Adipocyte (in vitro differentiated cells): ENCODE measurements at regions not wholly inside any gene's neighbourhood (a gene's known extent, or its start where the extent isn't known, plus 50 kb on each side); places are given as distances from the start of the nearest gene placed in this dataset.

ENCODE experiments used
- DNase-seq: peaks from one replicate; pipeline ENCODE4 v3.0.0-alpha.2; 2015; ENCODE audit warnings: low read depth
- H3K27me3 ChIP-seq: replicated peaks from 2 replicates; pipeline ENCODE4 v1.7.0; 2013; ENCODE audit warnings: mild to moderate bottlenecking, low read length, moderate library complexity; ENCODE audit not compliant: control insufficient read depth, insufficient read depth
- H3K36me3 ChIP-seq: 2 replicates; pipeline ENCODE4 v1.7.0; 2013; ENCODE audit warnings: low read length, mild to moderate bottlenecking, moderate library complexity; ENCODE audit not compliant: control insufficient read depth, insufficient read depth, severe bottlenecking
- H3K4me1 ChIP-seq: 2 replicates; pipeline ENCODE4 v1.7.0; 2013; ENCODE audit warnings: mild to moderate bottlenecking, low read length, moderate library complexity; ENCODE audit not compliant: control insufficient read depth, insufficient read depth
- H3K4me3 ChIP-seq: 2 replicates; pipeline ENCODE4 v1.7.0; 2013; ENCODE audit warnings: mild to moderate bottlenecking, low read length, moderate library complexity
- H3K9ac ChIP-seq: 2 replicates; pipeline ENCODE4 v1.7.0; 2013; ENCODE audit warnings: mild to moderate bottlenecking, low read length, moderate library complexity
- H3K9me3 ChIP-seq: 2 replicates; pipeline ENCODE4 v1.7.0; 2013; ENCODE audit warnings: mild to moderate bottlenecking, low read length, moderate library complexity; ENCODE audit not compliant: control insufficient read depth

DNA sequence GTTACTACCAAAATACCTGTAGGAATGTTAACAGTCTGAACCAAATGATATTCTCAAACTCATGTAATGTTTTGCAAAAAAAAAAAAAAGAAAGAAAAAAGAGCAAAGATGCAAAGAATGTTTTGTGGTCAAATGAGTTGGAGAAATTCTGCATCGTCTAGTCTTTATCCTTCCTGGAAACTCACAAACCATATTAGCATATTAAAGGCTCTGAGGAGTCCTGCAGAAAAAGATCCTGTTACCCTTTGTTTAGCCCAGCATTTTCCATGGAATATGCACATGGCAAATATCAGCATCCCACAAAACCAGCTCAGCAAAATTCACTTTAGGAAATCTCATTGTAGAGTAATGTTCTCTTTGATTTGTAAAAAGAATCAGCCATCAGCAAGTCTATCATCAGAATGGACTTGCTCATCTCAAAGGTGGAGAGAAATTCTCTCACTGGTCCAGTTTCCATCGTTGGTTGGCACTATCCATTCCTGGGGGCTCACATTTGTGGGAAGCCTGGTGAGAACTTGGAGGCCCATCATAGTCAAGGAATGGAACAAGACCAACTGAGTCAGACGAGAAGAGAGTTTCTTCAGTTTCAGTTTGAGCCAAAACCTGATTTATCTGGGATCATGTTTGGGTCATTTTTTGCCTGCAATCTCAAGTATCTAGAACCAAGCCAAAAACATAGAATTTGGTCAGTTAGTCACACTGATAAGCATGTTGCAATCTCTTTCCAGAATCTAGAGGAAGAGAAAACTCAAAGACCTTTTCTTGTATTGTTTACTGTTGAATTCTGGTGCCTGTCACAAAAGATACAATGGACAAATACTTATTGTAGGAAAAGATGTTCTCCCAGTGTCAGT lies 129.8 kb downstream of the TBX5 start:
- no peaks in the 10 kb centered on the region for H3K36me3 ChIP-seq
- peaks cover 30% of the 10 kb centered on the region for H3K4me1 ChIP-seq
- peaks cover 11% of the 10 kb centered on the region for H3K27me3 ChIP-seq
- DNase-seq: peak; percentile 1
- peak overlapping the region; percentile 12 for H3K4me3 ChIP-seq
- H3K9me3 ChIP-seq: no peaks in the 10 kb centered on the region
- H3K9ac ChIP-seq: no peak overlapping the region

GRCh38 chr12:114275086-114275485 lies 130.9 kb downstream of the TBX5 start:
- no peaks in the 10 kb centered on the region for H3K9me3 ChIP-seq
- H3K27me3 ChIP-seq: peaks cover 11% of the 10 kb centered on the region
- H3K9ac ChIP-seq: no peak overlapping the region
- H3K36me3 ChIP-seq: no peaks in the 10 kb centered on the region
- H3K4me3 ChIP-seq: no peak overlapping the region
- H3K4me1 ChIP-seq: peaks cover 25% of the 10 kb centered on the region
- no peak for DNase-seq

GRCh38 chr12:114274131-114274530 lies 131.8 kb downstream of the TBX5 start:
- Histone ChIP-seq H3K9me3 (no peaks in the 10 kb centered on the region), H3K4me3 (no peak overlapping the region), H3K9ac (no peak overlapping the region), H3K36me3 (no peaks in the 10 kb centered on the region), H3K4me1 (peaks cover 25% of the 10 kb centered on the region), H3K27me3 (peaks cover 11% of the 10 kb centered on the region)
- DNase-seq: no peak

GRCh38 chr12:114272605-114273004 lies 133.3 kb downstream of the TBX5 start:
- H3K9ac ChIP-seq: no peak overlapping the region
- no peaks in the 10 kb centered on the region for H3K9me3 ChIP-seq
- peaks cover 15% of the 10 kb centered on the region for H3K27me3 ChIP-seq
- DNase-seq: no peak
- no peak overlapping the region for H3K4me3 ChIP-seq
- peaks cover 25% of the 10 kb centered on the region for H3K4me1 ChIP-seq
- no peaks in the 10 kb centered on the region for H3K36me3 ChIP-seq

GRCh38 chr12:114272071-114272470 lies 133.9 kb downstream of the TBX5 start:
- DNase-seq: no peak
- Histone ChIP-seq H3K27me3 (peaks cover 20% of the 10 kb centered on the region), H3K4me1 (peaks cover 24% of the 10 kb centered on the region), H3K36me3 (no peaks in the 10 kb centered on the region), H3K9ac (no peak overlapping the region), H3K4me3 (no peak overlapping the region), H3K9me3 (no peaks in the 10 kb centered on the region)

GRCh38 chr12:114269153-114269552 lies 136.8 kb downstream of the TBX5 start:
- Histone ChIP-seq H3K36me3 (no peaks in the 10 kb centered on the region), H3K4me1 (no peaks in the 10 kb centered on the region), H3K9me3 (no peaks in the 10 kb centered on the region), H3K4me3 (no peak overlapping the region), H3K9ac (no peak overlapping the region), H3K27me3 (peaks cover 28% of the 10 kb centered on the region)
- no peak for DNase-seq

- H3K9ac ChIP-seq: no peak overlapping the region
- H3K4me1 ChIP-seq: peaks cover 11% of the 10 kb centered on the region
- no peak for DNase-seq
- no peaks in the 10 kb centered on the region for H3K36me3 ChIP-seq
- no peak overlapping the region for H3K4me3 ChIP-seq
- H3K9me3 ChIP-seq: no peaks in the 10 kb centered on the region
- peaks cover 21% of the 10 kb centered on the region for H3K27me3 ChIP-seq
Measured at GRCh38 chr12:114266536-114266935, 139.4 kb downstream of the TBX5 start.

DNA sequence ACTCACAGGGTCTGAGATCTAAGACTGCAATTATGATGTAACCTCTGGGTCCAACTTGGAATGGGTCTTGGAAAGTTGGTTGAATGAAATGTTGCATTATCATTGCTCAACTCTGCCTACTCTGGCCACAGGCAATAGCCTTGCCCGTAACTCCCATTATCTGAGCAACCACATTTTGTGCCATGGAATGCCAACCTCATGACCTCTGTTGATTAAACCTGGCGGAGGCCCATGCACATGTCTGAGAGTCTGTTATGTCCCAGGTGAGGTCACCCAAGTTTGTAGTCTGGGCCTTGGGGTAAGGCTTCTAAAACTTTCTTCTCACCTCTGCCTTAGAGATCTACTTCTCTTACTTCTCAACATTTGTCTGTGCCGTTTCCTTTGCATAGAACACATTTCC lies 140.9 kb downstream of the TBX5 start:
- Histone ChIP-seq H3K9ac (no peak overlapping the region), H3K9me3 (no peaks in the 10 kb centered on the region), H3K4me1 (peaks cover 11% of the 10 kb centered on the region), H3K27me3 (peaks cover 18% of the 10 kb centered on the region), H3K4me3 (no peak overlapping the region), H3K36me3 (no peaks in the 10 kb centered on the region)
- no peak for DNase-seq

DNA sequence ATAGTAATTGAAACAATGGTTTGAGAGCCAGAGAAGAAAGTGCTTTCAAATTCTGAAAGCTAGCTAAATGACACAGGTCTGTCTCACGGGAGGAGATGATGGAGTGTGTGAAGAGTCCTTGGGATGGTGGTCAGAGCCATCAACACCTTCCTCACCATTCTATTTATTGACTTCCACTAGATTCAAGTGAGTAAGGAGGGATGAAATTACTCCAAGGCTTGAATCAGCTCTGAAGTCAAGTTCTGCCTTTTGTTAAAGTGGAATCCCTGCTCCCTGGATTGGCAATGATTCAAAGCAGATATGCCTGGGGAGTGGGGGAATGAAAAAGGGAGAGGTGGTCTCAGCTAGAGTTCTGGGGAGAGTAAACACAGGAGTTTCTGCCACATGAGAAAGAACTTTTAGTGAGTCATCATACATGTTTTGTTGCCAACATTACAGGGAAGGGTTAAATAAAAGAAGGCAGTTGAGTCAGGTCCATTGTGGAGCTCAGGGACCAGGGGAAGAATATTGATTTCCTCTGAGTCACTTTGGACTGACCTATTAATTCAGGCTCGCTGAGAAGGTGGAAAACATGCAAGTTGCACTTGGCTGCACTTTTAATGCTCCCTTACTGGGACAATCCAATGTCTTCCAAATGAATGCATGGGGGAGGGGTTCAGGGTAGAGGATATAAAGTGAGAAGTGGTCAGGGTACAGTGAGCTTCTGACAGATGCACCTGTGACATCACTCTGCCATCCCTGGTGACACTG lies 142.7 kb downstream of the TBX5 start:
- no peaks in the 10 kb centered on the region for H3K9me3 ChIP-seq
- DNase-seq: no peak
- H3K27me3 ChIP-seq: peaks cover 18% of the 10 kb centered on the region
- peaks cover 11% of the 10 kb centered on the region for H3K4me1 ChIP-seq
- no peak overlapping the region for H3K9ac ChIP-seq
- no peak overlapping the region for H3K4me3 ChIP-seq
- no peaks in the 10 kb centered on the region for H3K36me3 ChIP-seq

DNA sequence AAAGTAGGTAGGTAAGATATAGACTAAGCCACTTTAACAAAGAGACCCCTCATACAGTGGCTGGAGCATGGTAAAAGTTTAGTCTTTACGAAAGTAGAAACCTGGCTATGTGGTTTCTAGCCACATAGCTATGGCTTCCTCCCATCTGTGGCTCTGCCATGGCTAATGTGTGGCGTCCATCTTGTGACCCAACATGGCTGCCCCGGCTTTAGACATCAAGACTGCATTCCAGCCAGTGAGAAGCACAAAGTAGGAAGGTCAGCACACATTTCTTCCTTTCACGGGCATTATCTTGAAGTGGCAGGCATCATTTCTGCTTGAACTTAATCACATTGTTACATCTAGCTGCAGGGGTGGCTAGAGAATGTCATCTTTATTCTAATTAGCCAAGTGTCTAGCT lies 148.3 kb downstream of the TBX5 start:
- Histone ChIP-seq H3K4me1 (no peaks in the 10 kb centered on the region), H3K36me3 (no peaks in the 10 kb centered on the region), H3K9ac (no peak overlapping the region), H3K9me3 (no peaks in the 10 kb centered on the region), H3K27me3 (peaks cover 7% of the 10 kb centered on the region), H3K4me3 (no peak overlapping the region)
- no peak for DNase-seq

DNA sequence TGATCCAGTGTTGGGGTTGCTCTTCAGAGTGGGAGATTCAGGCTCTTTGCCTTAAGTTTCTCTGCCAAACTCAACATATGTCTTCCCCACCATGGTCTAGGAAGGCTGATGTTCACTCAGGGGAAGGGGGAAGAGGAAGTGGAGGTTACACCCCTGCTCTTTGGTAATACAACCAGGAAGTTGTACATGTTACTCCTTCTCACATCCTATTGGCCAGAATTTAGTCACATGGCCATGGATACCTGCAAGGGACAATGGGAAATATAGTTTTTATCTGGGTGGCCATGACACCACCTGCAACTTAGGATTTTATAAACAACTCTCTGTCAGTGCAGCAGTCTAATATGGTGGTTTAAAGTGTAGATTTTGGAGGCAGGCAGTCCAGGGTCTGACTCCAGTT lies 150.9 kb downstream of the TBX5 start:
- H3K36me3 ChIP-seq: no peaks in the 10 kb centered on the region
- no peaks in the 10 kb centered on the region for H3K4me1 ChIP-seq
- H3K9me3 ChIP-seq: no peaks in the 10 kb centered on the region
- peaks cover 7% of the 10 kb centered on the region for H3K27me3 ChIP-seq
- no peak overlapping the region for H3K4me3 ChIP-seq
- H3K9ac ChIP-seq: no peak overlapping the region
- DNase-seq: no peak
